HEK293T (cell line): ENCODE measurements at regions not wholly inside any gene's neighbourhood (a gene's known extent, or its start where the extent isn't known, plus 50 kb on each side); places are given as distances from the start of the nearest gene placed in this dataset.

Source experiments
- CTCF ChIA-PET: fragments of 350-600 bp; formaldehyde crosslinking; extraction: SDS; loops from one replicate; lab custom pipeline; 2021; ENCODE audit warnings: antibody characterized with exemption, inconsistent platforms; lab: Yijun Ruan, JAX
- POLR2A ChIA-PET: fragments of 350-600 bp; formaldehyde crosslinking; extraction: SDS; loops from one replicate; lab custom pipeline; 2020; ENCODE audit warnings: antibody characterized with exemption, inconsistent platforms; lab: Yijun Ruan, JAX
- DNase-seq: peaks from one replicate; pipeline ENCODE4 v3.0.0; 2012; ENCODE audit warnings: mixed read lengths; ENCODE audit errors: extremely low spot score
- ARNT ChIP-seq: fragments of 450-650 bp; IDR thresholded peaks from 2 replicates; pipeline ENCODE4 v1.6.1; 2017; ENCODE audit warnings: mild to moderate bottlenecking
- BHLHE40 ChIP-seq: fragments of 450-650 bp; IDR thresholded peaks from 2 replicates; pipeline ENCODE4 v1.6.1; 2016; ENCODE audit warnings: mild to moderate bottlenecking, moderate library complexity, borderline replicate concordance
- CTBP1 ChIP-seq: fragments of 450-650 bp; IDR thresholded peaks from 2 replicates; pipeline ENCODE4 v1.6.1; 2016; ENCODE audit warnings: borderline replicate concordance
- ELF4 ChIP-seq: fragments of 450-650 bp; IDR thresholded peaks from 2 replicates; pipeline ENCODE4 v1.6.1; 2017; ENCODE audit warnings: antibody characterized with exemption
- FOXA1 ChIP-seq: fragments of 450-650 bp; IDR thresholded peaks from 2 replicates; pipeline ENCODE4 v1.6.1; 2016; ENCODE audit warnings: mild to moderate bottlenecking
- FOXK2 ChIP-seq: fragments of 450-650 bp; IDR thresholded peaks from 2 replicates; pipeline ENCODE4 v1.6.1; 2016; ENCODE audit warnings: mild to moderate bottlenecking
- FOXM1 ChIP-seq: fragments of 450-650 bp; IDR thresholded peaks from 2 replicates; pipeline ENCODE4 v1.6.1; 2017; ENCODE audit warnings: mild to moderate bottlenecking, borderline replicate concordance
- HDGF ChIP-seq: fragments of 450-650 bp; IDR thresholded peaks from 2 replicates; pipeline ENCODE4 v1.6.1; 2017; ENCODE audit warnings: antibody characterized with exemption, borderline replicate concordance
- L3MBTL2 ChIP-seq: fragments of 450-650 bp; conservative IDR thresholded peaks from 2 replicates; pipeline ENCODE4 v1.6.1; 2016; ENCODE audit warnings: mild to moderate bottlenecking
- LEF1 ChIP-seq: fragments of 450-650 bp; IDR thresholded peaks from 2 replicates; pipeline ENCODE4 v1.6.1; 2017; ENCODE audit warnings: mild to moderate bottlenecking, borderline replicate concordance
- NFRKB ChIP-seq: fragments of 450-650 bp; IDR thresholded peaks from 2 replicates; pipeline ENCODE4 v1.6.1; 2016; ENCODE audit warnings: mild to moderate bottlenecking, moderate library complexity
- PKNOX1 ChIP-seq: fragments of 450-650 bp; IDR thresholded peaks from 2 replicates; pipeline ENCODE4 v1.6.1; 2016
- SP1 ChIP-seq: fragments of 450-650 bp; IDR thresholded peaks from 2 replicates; pipeline ENCODE4 v1.6.1; 2017
- SUZ12 ChIP-seq: fragments of 450-650 bp; IDR thresholded peaks from 2 replicates; pipeline ENCODE4 v1.6.1; 2016; ENCODE audit warnings: mild to moderate bottlenecking
- TARDBP ChIP-seq: fragments of 450-650 bp; IDR thresholded peaks from 2 replicates; pipeline ENCODE4 v1.6.1; 2016
- ZNF384 ChIP-seq: fragments of 450-650 bp; IDR thresholded peaks from 2 replicates; pipeline ENCODE4 v1.6.1; 2016

GRCh38 chr10:10235003-10235402 lies 782.7 kb upstream of the CELF2 start:
- no peak for DNase-seq
- TF ChIP-seq ELF4 (no peak), FOXM1 (no peak), LEF1 (no peak), ARNT (no peak), FOXA1 (no peak), CTBP1 (no peak)
- ChIA-PET POLR2A (no interaction called here), CTCF (no interaction called here)

- ChIA-PET POLR2A (no interaction called here), CTCF (no interaction called here)
These were observed 770.1 kb upstream of the CELF2 start for GRCh38 chr10:10247585-10247984.

GRCh38 chr10:10256860-10257259 lies 760.8 kb upstream of the CELF2 start:
- ChIA-PET POLR2A (no interaction called here), CTCF (no interaction called here)
- TF ChIP-seq CTBP1: no peak
- TF ChIP-seq FOXA1: no peak
- TF ChIP-seq TARDBP: no peak
- TF ChIP-seq FOXM1: no peak
- TF ChIP-seq SUZ12: no peak
- no peak for TF ChIP-seq ARNT
- no peak for TF ChIP-seq FOXK2
- no peak for TF ChIP-seq ZNF384
- no peak for TF ChIP-seq HDGF
- DNase-seq: no peak

More at GRCh38 chr10:10247585-10247984, 770.1 kb upstream of the CELF2 start:
- no peak for DNase-seq
- TF ChIP-seq LEF1 (no peak), FOXA1 (no peak), ARNT (no peak), SUZ12 (no peak), PKNOX1 (no peak), L3MBTL2 (no peak), CTBP1 (no peak), FOXK2 (no peak)

GRCh38 chr10:10259013-10259412 lies 758.7 kb upstream of the CELF2 start:
- CTCF ChIA-PET: no interaction called here
- POLR2A ChIA-PET: no interaction called here
- DNase-seq: no peak
- no peak for TF ChIP-seq CTBP1
- TF ChIP-seq HDGF: no peak
- TF ChIP-seq SUZ12: no peak
- TF ChIP-seq L3MBTL2: no peak
- no peak for TF ChIP-seq PKNOX1

- ChIA-PET POLR2A (no interaction called here), CTCF (no interaction called here)
- TF ChIP-seq ELF4 (no peak), NFRKB (no peak), ZNF384 (no peak), SP1 (no peak), FOXK2 (no peak), LEF1 (no peak), BHLHE40 (no peak), CTBP1 (no peak), SUZ12 (no peak), ARNT (no peak), L3MBTL2 (no peak), FOXM1 (no peak), HDGF (no peak), TARDBP (no peak), PKNOX1 (no peak), FOXA1 (no peak)
- DNase-seq: no peak
These were observed 747.3 kb upstream of the CELF2 start for GRCh38 chr10:10270126-10271050.

- CTCF ChIA-PET: no interaction called here
- DNase-seq: no peak
- POLR2A ChIA-PET: no interaction called here
- TF ChIP-seq SUZ12 (no peak), HDGF (no peak)
These were observed 746.0 kb upstream of the CELF2 start for GRCh38 chr10:10271639-10272192.
